IPS DF 19.7 (cell line): ENCODE measurements at regions not wholly inside any gene's neighbourhood (a gene's known extent, or its start where the extent isn't known, plus 50 kb on each side); places are given as distances from the start of the nearest gene placed in this dataset.
"Not testable (repeated sequence)": the region's sequence is repeated elsewhere in the genome, so short reads cannot be mapped to it uniquely, and the experiment has no call there.

Source experiments
- DNase-seq: peaks from one replicate; pipeline ENCODE4 v3.0.0-alpha.2; 2013; ENCODE audit warnings: low read depth, low spot score

GRCh38 chr2:31660812-31661335 lies 80.1 kb upstream of the SRD5A2 start:
- DNase-seq, result no peak

- no peak for DNase-seq
Measured at GRCh38 chr2:31660165-31660564, 79.4 kb upstream of the SRD5A2 start.

GRCh38 chr2:31654241-31654640 lies 73.5 kb upstream of the SRD5A2 start:
- DNase-seq, result no peak

GRCh38 chr2:31651736-31652135 lies 71.0 kb upstream of the SRD5A2 start:
- DNase-seq, result no peak

GRCh38 chr2:31651267-31651666 lies 70.5 kb upstream of the SRD5A2 start:
- DNase-seq, result no peak

- no peak for DNase-seq
Measured at GRCh38 chr2:31644551-31644950, 63.8 kb upstream of the SRD5A2 start.

- no peak for DNase-seq
Measured at GRCh38 chr2:31642707-31643106, 62.0 kb upstream of the SRD5A2 start.

- not testable (repeated sequence) for DNase-seq
Measured at GRCh38 chr2:31632201-31632600, 51.5 kb upstream of the SRD5A2 start.
